Progenitor cell of endocrine pancreas (in vitro differentiated cells): ENCODE measurements at regions not wholly inside any gene's neighbourhood (a gene's known extent, or its start where the extent isn't known, plus 50 kb on each side); places are given as distances from the start of the nearest gene placed in this dataset.

Experiments used
- DNase-seq: peaks from one replicate; pipeline ENCODE4 v3.0.0; 2021; ENCODE audit warnings: low spot score; ENCODE audit not compliant: unreplicated experiment
- H3K27ac Mint-ChIP-seq: 2 replicates; pipeline ENCODE4 v1.8.0; 2021; ENCODE audit warnings: mild to moderate bottlenecking, moderate library complexity, mixed read lengths
- H3K27me3 Mint-ChIP-seq: 2 replicates; pipeline ENCODE4 v1.8.0; 2021; ENCODE audit warnings: mixed read lengths
- H3K36me3 Mint-ChIP-seq: 2 replicates; pipeline ENCODE4 v1.8.0; 2022; ENCODE audit warnings: mixed read lengths; ENCODE audit not compliant: insufficient read depth
- H3K4me1 Mint-ChIP-seq: 2 replicates; pipeline ENCODE4 v1.8.0; 2021; ENCODE audit warnings: low read depth, mixed read lengths
- H3K4me3 Mint-ChIP-seq: 2 replicates; pipeline ENCODE4 v1.8.0; 2021; ENCODE audit warnings: low read depth, mild to moderate bottlenecking, moderate library complexity, mixed read lengths
- H3K9me3 Mint-ChIP-seq: 2 replicates; pipeline ENCODE4 v1.8.0; 2021; ENCODE audit warnings: low read depth, mixed read lengths
- TF ChIP-seq, protein P1 (sequence below): fragments of 200-600 bp; sonication (generic); IDR thresholded peaks from one replicate; pipeline ENCODE4 v1.5.0; 2021; ENCODE audit warnings: antibody characterized with exemption, mild to moderate bottlenecking; ENCODE audit not compliant: unreplicated experiment

GRCh38 chr11:4191031-4191571 is 96.5 kb downstream of the RRM1 start:
- peaks cover 3% of the 10 kb centered on the region for H3K9me3 Mint-ChIP-seq
- H3K4me1 Mint-ChIP-seq, result peaks cover 13% of the 10 kb centered on the region
- no peak for DNase-seq
- TF ChIP-seq, protein P1, sequence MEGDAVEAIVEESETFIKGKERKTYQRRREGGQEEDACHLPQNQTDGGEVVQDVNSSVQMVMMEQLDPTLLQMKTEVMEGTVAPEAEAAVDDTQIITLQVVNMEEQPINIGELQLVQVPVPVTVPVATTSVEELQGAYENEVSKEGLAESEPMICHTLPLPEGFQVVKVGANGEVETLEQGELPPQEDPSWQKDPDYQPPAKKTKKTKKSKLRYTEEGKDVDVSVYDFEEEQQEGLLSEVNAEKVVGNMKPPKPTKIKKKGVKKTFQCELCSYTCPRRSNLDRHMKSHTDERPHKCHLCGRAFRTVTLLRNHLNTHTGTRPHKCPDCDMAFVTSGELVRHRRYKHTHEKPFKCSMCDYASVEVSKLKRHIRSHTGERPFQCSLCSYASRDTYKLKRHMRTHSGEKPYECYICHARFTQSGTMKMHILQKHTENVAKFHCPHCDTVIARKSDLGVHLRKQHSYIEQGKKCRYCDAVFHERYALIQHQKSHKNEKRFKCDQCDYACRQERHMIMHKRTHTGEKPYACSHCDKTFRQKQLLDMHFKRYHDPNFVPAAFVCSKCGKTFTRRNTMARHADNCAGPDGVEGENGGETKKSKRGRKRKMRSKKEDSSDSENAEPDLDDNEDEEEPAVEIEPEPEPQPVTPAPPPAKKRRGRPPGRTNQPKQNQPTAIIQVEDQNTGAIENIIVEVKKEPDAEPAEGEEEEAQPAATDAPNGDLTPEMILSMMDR, result no peak
- no peaks in the 10 kb centered on the region for H3K36me3 Mint-ChIP-seq
- H3K27ac Mint-ChIP-seq, result no peak overlapping the region
- H3K4me3 Mint-ChIP-seq, result no peak overlapping the region
- H3K27me3 Mint-ChIP-seq, result peaks cover 11% of the 10 kb centered on the region

DNA sequence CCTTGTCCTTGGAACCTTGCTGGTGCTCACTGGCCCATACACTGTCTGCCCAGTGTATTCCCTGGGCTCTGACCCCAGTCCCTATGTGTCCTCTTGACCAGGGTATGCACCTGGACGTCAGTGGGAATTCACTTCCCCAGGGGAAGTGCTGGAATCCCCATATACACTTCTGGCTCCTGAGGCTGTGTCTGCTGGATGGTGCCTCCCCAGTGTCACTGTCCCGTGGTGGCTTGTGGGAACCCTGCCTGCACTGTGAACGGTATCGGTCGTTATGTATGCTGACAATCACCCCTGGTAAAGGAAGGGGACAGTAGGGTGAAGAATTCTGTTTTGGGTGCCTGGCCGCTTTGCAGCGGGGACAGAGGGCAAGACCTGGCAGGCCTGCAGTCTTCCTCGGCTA is 95.9 kb downstream of the RRM1 start:
- Mint-ChIP-seq H3K36me3 (no peaks in the 10 kb centered on the region), H3K9me3 (peaks cover 3% of the 10 kb centered on the region), H3K27ac (no peak overlapping the region), H3K27me3 (peaks cover 12% of the 10 kb centered on the region), H3K4me3 (no peak overlapping the region), H3K4me1 (peaks cover 11% of the 10 kb centered on the region)
- TF ChIP-seq, protein P1, result no peak
- no peak for DNase-seq

DNA sequence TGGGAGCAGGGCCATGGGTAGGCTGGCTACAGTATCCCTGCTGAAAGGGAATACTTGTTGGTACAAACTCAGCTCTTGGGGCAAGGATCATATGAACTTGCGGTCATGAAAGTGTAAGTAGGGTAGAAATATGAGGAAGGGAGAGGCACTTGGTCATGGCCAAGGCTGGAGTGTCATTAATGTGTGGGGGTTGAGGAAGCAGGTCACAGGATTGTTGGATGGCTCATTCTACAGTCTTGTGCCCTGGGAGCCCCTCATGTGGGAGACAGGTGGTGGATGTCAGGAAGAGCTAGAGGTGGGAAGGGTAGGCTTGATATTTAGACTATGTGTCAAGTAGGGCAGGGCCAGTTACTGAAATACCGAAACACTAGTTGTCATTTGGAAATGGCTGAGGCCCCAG is 95.5 kb downstream of the RRM1 start:
- peaks cover 11% of the 10 kb centered on the region for H3K4me1 Mint-ChIP-seq
- H3K9me3 Mint-ChIP-seq, result peaks cover 3% of the 10 kb centered on the region
- no peak overlapping the region for H3K27ac Mint-ChIP-seq
- no peak for DNase-seq
- TF ChIP-seq, protein P1, result no peak
- no peak overlapping the region for H3K4me3 Mint-ChIP-seq
- H3K27me3 Mint-ChIP-seq, result peaks cover 16% of the 10 kb centered on the region
- no peaks in the 10 kb centered on the region for H3K36me3 Mint-ChIP-seq
